Ishikawa (cell line): ENCODE measurements at regions not wholly inside any gene's neighbourhood (a gene's known extent, or its start where the extent isn't known, plus 50 kb on each side); places are given as distances from the start of the nearest gene placed in this dataset.

Source experiments
- CEBPB ChIP-seq: IDR thresholded peaks from 2 replicates; pipeline ENCODE4 v1.6.1; 2012
- CREB1 ChIP-seq: IDR thresholded peaks from 2 replicates; pipeline ENCODE4 v1.6.1; 2012; ENCODE audit warnings: low read depth
- EGR1 ChIP-seq: IDR thresholded peaks from 2 replicates; pipeline ENCODE4 v1.6.1; 2012
- EP300 ChIP-seq: IDR thresholded peaks from 2 replicates; pipeline ENCODE4 v1.6.1; 2012; ENCODE audit warnings: borderline replicate concordance
- FOXM1 ChIP-seq: IDR thresholded peaks from 2 replicates; pipeline ENCODE4 v1.6.1; 2012; ENCODE audit warnings: low read depth, borderline replicate concordance
- MAX ChIP-seq: IDR thresholded peaks from 2 replicates; pipeline ENCODE4 v1.6.1; 2012
- NFIC ChIP-seq: IDR thresholded peaks from 2 replicates; pipeline ENCODE4 v1.6.1; 2012
- RAD21 ChIP-seq: IDR thresholded peaks from 2 replicates; pipeline ENCODE4 v1.6.1; 2012; ENCODE audit warnings: low read depth
- TAF1 ChIP-seq: IDR thresholded peaks from 2 replicates; pipeline ENCODE4 v1.6.1; 2012; ENCODE audit warnings: low read depth, mild to moderate bottlenecking
- TCF12 ChIP-seq: IDR thresholded peaks from 2 replicates; pipeline ENCODE4 v1.6.1; 2012; ENCODE audit warnings: low read depth
- TEAD4 ChIP-seq: IDR thresholded peaks from 2 replicates; pipeline ENCODE4 v1.6.1; 2012
- USF1 ChIP-seq: IDR thresholded peaks from 2 replicates; pipeline ENCODE4 v1.6.1; 2012
- YY1 ChIP-seq: IDR thresholded peaks from 2 replicates; pipeline ENCODE4 v1.6.1; 2012; ENCODE audit warnings: low read depth
- ZBTB7A ChIP-seq: IDR thresholded peaks from 2 replicates; pipeline ENCODE4 v1.6.1; 2012; ENCODE audit warnings: low read depth
- TF ChIP-seq, protein P1 (sequence below): IDR thresholded peaks from 2 replicates; pipeline ENCODE4 v1.6.1; 2012; ENCODE audit warnings: low read depth, mild to moderate bottlenecking

- TF ChIP-seq EGR1: no peak
- TF ChIP-seq TCF12: no peak
- TF ChIP-seq ZBTB7A: no peak
- TF ChIP-seq TEAD4: no peak
These were observed 89.6 kb downstream of the KCNE4 start for GRCh38 chr2:223141606-223142005.

GRCh38 chr2:223142118-223142517 lies 90.1 kb downstream of the KCNE4 start:
- TF ChIP-seq NFIC: no peak
- no peak for TF ChIP-seq ZBTB7A
- TF ChIP-seq TEAD4: no peak
- TF ChIP-seq EP300: no peak
- no peak for TF ChIP-seq CREB1
- TF ChIP-seq TAF1: no peak
- TF ChIP-seq, protein P1, sequence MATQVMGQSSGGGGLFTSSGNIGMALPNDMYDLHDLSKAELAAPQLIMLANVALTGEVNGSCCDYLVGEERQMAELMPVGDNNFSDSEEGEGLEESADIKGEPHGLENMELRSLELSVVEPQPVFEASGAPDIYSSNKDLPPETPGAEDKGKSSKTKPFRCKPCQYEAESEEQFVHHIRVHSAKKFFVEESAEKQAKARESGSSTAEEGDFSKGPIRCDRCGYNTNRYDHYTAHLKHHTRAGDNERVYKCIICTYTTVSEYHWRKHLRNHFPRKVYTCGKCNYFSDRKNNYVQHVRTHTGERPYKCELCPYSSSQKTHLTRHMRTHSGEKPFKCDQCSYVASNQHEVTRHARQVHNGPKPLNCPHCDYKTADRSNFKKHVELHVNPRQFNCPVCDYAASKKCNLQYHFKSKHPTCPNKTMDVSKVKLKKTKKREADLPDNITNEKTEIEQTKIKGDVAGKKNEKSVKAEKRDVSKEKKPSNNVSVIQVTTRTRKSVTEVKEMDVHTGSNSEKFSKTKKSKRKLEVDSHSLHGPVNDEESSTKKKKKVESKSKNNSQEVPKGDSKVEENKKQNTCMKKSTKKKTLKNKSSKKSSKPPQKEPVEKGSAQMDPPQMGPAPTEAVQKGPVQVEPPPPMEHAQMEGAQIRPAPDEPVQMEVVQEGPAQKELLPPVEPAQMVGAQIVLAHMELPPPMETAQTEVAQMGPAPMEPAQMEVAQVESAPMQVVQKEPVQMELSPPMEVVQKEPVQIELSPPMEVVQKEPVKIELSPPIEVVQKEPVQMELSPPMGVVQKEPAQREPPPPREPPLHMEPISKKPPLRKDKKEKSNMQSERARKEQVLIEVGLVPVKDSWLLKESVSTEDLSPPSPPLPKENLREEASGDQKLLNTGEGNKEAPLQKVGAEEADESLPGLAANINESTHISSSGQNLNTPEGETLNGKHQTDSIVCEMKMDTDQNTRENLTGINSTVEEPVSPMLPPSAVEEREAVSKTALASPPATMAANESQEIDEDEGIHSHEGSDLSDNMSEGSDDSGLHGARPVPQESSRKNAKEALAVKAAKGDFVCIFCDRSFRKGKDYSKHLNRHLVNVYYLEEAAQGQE: no peak
- no peak for TF ChIP-seq CEBPB
- no peak for TF ChIP-seq MAX
- no peak for TF ChIP-seq TCF12
- no peak for TF ChIP-seq USF1
- no peak for TF ChIP-seq YY1
- no peak for TF ChIP-seq EGR1
- TF ChIP-seq RAD21: no peak
- no peak for TF ChIP-seq FOXM1

DNA sequence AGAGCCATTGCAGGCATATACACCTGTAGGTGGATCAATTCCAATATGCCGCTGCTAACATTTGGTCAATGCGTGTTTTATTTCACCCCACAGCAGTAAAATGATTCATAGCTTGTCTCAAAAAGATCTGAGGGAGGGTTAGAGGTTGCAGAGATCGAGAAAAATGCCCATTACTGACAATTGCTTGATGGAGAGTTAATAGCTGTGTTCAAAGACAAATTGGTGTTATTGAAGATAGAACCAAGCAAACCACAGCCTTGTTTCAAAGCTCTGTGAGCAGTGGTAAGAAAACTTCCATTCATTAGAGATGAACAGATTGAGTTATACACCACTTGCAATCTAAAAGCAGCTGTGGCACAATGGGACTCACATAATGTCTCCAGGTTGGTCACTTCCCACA lies 95.4 kb downstream of the KCNE4 start:
- TF ChIP-seq CEBPB (no peak), CREB1 (no peak), EP300 (no peak), EGR1 (no peak), TEAD4 (no peak), MAX (no peak), ZBTB7A (no peak), USF1 (no peak), RAD21 (no peak)

DNA sequence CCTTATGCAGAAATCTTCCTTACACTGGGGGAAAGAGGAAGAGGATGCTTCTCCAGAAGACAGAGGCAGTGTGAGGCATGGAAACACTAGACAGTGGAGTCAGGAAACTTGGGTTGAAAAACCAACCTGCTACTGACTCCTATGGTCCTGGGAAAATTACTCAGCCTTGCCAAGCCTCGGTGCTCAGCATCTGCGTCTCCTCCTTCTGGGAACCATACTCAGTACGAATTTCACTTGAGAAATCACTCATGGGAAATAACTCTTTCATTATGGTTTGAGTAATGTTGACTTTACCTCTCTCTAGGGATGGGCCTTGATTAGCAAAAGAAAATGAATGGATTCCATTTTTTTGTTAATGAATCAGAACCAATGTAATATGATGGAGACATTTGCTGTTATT lies 96.5 kb downstream of the KCNE4 start:
- TF ChIP-seq NFIC (no peak), USF1 (no peak), RAD21 (no peak), YY1 (no peak), MAX (no peak), TEAD4 (no peak), TAF1 (no peak), FOXM1 (no peak), TCF12 (no peak), CEBPB (no peak), EGR1 (no peak)
- TF ChIP-seq, protein P1: no peak

DNA sequence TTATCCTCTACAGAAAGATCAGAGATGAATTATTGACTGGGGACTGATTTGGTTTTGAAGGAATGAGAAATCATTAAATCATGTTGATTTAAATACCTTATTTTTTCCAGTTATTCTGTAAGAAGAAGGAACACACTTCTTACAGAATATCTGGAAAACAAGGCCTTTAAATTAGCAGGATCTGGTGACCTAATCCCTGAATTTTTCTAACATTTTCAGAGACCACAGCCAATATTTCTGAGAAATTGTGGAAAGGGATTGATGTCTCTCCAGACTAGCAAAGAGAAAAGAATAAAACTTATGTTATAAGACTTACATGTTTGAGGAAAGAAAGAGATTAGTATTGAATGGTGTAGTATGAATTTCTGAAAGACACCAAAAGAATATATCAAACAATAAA lies 104.0 kb downstream of the KCNE4 start:
- TF ChIP-seq, protein P1: no peak
- no peak for TF ChIP-seq EGR1
